Cerebellar cortex (tissue), 1 donor: ENCODE measurements at regions not wholly inside any gene's neighbourhood (a gene's known extent, or its start where the extent isn't known, plus 50 kb on each side); places are given as distances from the start of the nearest gene placed in this dataset.

ENCODE experiments used
- DNase-seq: peaks from one replicate; pipeline ENCODE4 v3.0.0-alpha.2; 2015; ENCODE audit warnings: low spot score

- DNase-seq, result no peak
These were observed 99.8 kb upstream of the PMFBP1 start for GRCh38 chr16:72271699-72272240.

GRCh38 chr16:72270531-72270930, 98.6 kb upstream of the PMFBP1 start:
- no peak for DNase-seq

GRCh38 chr16:72266836-72267235, 94.9 kb upstream of the PMFBP1 start:
- DNase-seq, result no peak

GRCh38 chr16:72264771-72265170, 92.8 kb upstream of the PMFBP1 start:
- DNase-seq, result no peak

GRCh38 chr16:72262711-72263110, 90.8 kb upstream of the PMFBP1 start:
- no peak for DNase-seq

GRCh38 chr16:72261127-72261526, 89.2 kb upstream of the PMFBP1 start:
- no peak for DNase-seq

- no peak for DNase-seq
These were observed 84.6 kb upstream of the PMFBP1 start for GRCh38 chr16:72256398-72257066.

- no peak for DNase-seq
These were observed 83.8 kb upstream of the PMFBP1 start for GRCh38 chr16:72255786-72256185.

GRCh38 chr16:72247821-72248253, 75.9 kb upstream of the PMFBP1 start:
- no peak for DNase-seq

- DNase-seq, result no peak
These were observed 74.5 kb upstream of the PMFBP1 start for GRCh38 chr16:72246423-72246822.

GRCh38 chr16:72244853-72245252, 72.9 kb upstream of the PMFBP1 start:
- no peak for DNase-seq

GRCh38 chr16:72243621-72244020, 71.7 kb upstream of the PMFBP1 start:
- no peak for DNase-seq

GRCh38 chr16:72242757-72243156, 70.8 kb upstream of the PMFBP1 start:
- no peak for DNase-seq

- DNase-seq, result peak; percentile 42
These were observed 70.0 kb upstream of the PMFBP1 start for GRCh38 chr16:72241930-72242329.

- DNase-seq, result no peak
These were observed 69.1 kb upstream of the PMFBP1 start for GRCh38 chr16:72241008-72241407.

- DNase-seq, result no peak
These were observed 68.5 kb upstream of the PMFBP1 start for GRCh38 chr16:72240466-72240865.

GRCh38 chr16:72236866-72237265, 64.9 kb upstream of the PMFBP1 start:
- no peak for DNase-seq

- DNase-seq, result no peak
These were observed 62.4 kb upstream of the PMFBP1 start for GRCh38 chr16:72234387-72234786.

GRCh38 chr16:72228014-72228413, 56.1 kb upstream of the PMFBP1 start:
- no peak for DNase-seq

- DNase-seq, result no peak
These were observed 54.2 kb upstream of the PMFBP1 start for GRCh38 chr16:72226136-72226535.

GRCh38 chr16:72224260-72224768, 52.4 kb upstream of the PMFBP1 start:
- no peak for DNase-seq

- DNase-seq, result no peak
These were observed 50.5 kb upstream of the PMFBP1 start for GRCh38 chr16:72222503-72222902.
